ENCODE measurements at regions not wholly inside any gene's neighbourhood (a gene's known extent, or its start where the extent isn't known, plus 50 kb on each side); places are given as distances from the start of the nearest gene placed in this dataset.

- no peak for TF ChIP-seq ISL1 (CRISPR knock-in tag; IDR thresholded peaks at IDR 0.05)
- no peak for TF ChIP-seq GLIS3 (CRISPR knock-in tag; IDR thresholded peaks at IDR 0.05)
- TF ChIP-seq ZNF8 (CRISPR knock-in tag; IDR thresholded peaks at IDR 0.05), result no peak
- no peak for TF ChIP-seq CSDC2 (CRISPR knock-in tag; IDR thresholded peaks at IDR 0.05)
- no peak for TF ChIP-seq ZNF565 (CRISPR knock-in tag; conservative IDR thresholded peaks at IDR 0.05; ENCODE audit: low read depth)
- no peak for TF ChIP-seq TOX (CRISPR knock-in tag; IDR thresholded peaks at IDR 0.05; ENCODE audit: borderline replicate concordance)
- no peak for TF ChIP-seq BACH2 (CRISPR knock-in tag; IDR thresholded peaks at IDR 0.05; ENCODE audit: borderline replicate concordance)
- TF ChIP-seq ZC3H10 (CRISPR knock-in tag; IDR thresholded peaks at IDR 0.05), result no peak
- TF ChIP-seq, protein P1, sequence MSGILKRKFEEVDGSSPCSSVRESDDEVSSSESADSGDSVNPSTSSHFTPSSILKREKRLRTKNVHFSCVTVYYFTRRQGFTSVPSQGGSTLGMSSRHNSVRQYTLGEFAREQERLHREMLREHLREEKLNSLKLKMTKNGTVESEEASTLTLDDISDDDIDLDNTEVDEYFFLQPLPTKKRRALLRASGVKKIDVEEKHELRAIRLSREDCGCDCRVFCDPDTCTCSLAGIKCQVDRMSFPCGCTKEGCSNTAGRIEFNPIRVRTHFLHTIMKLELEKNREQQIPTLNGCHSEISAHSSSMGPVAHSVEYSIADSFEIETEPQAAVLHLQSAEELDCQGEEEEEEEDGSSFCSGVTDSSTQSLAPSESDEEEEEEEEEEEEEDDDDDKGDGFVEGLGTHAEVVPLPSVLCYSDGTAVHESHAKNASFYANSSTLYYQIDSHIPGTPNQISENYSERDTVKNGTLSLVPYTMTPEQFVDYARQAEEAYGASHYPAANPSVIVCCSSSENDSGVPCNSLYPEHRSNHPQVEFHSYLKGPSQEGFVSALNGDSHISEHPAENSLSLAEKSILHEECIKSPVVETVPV (CRISPR knock-in tag; IDR thresholded peaks at IDR 0.05), result no peak
- TF ChIP-seq PATZ1 (CRISPR knock-in tag; IDR thresholded peaks at IDR 0.05; ENCODE audit: borderline replicate concordance), result no peak
- no peak for TF ChIP-seq CREB5 (CRISPR knock-in tag; IDR thresholded peaks at IDR 0.05; ENCODE audit: low read depth)
- TF ChIP-seq ZFP30 (CRISPR knock-in tag; IDR thresholded peaks at IDR 0.05), result no peak
- TF ChIP-seq TCF4 (CRISPR knock-in tag; IDR thresholded peaks at IDR 0.05; ENCODE audit: borderline replicate concordance), result no peak
- ATAC-seq, result no peak
Measured at GRCh38 chr2:67808112-67808511, 254.7 kb downstream of the C1D start.

- ATAC-seq, result no peak
- TF ChIP-seq ZNF70 (CRISPR knock-in tag; IDR thresholded peaks at IDR 0.05), result no peak
Measured at GRCh38 chr2:67812682-67813081, 250.1 kb downstream of the C1D start.

DNA sequence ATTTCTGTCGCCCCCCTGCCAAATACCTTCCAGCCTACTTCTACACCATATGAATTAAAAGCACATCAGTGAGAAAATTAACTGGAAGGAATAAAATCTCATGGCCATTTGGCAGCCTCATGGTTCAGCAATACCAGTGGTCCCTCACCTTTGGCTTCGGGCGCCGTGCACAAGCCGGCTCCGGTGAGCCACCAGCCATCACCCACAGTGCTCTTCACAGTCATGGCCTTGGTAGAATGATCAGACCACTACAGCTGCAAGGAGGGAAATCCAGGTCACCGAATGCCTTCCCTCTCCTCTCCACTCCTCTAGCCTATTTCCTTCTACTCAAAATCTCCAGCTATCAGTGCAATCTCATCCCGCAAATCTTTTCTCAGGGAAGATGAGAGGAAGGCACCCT lies 239.1 kb downstream of the C1D start:
- no peak for ATAC-seq
- TF ChIP-seq OSR1 (CRISPR knock-in tag; IDR thresholded peaks at IDR 0.05) (no peak), ESRRG (CRISPR knock-in tag; IDR thresholded peaks at IDR 0.05) (no peak), ZC3H10 (CRISPR knock-in tag; IDR thresholded peaks at IDR 0.05) (no peak), CSDC2 (CRISPR knock-in tag; IDR thresholded peaks at IDR 0.05) (no peak), POU6F1 (CRISPR knock-in tag; IDR thresholded peaks at IDR 0.05; ENCODE audit: borderline replicate concordance, low read depth) (no peak), CREB5 (CRISPR knock-in tag; IDR thresholded peaks at IDR 0.05; ENCODE audit: low read depth) (no peak)

- no peak for ATAC-seq
- no peak for TF ChIP-seq ZNF565 (CRISPR knock-in tag; conservative IDR thresholded peaks at IDR 0.05; ENCODE audit: low read depth)
Measured at GRCh38 chr2:67824186-67824585, 238.6 kb downstream of the C1D start.

- TF ChIP-seq ESRRG (CRISPR knock-in tag; IDR thresholded peaks at IDR 0.05), result no peak
- ATAC-seq, result 0 out of 3 replicates have a peak, but pooled peaks have one; percentile 21
Measured at GRCh38 chr2:67825476-67825875, 237.3 kb downstream of the C1D start.

GRCh38 chr2:67828066-67828465 lies 234.7 kb downstream of the C1D start:
- TF ChIP-seq BACH2 (CRISPR knock-in tag; IDR thresholded peaks at IDR 0.05; ENCODE audit: borderline replicate concordance) (no peak), CREB5 (CRISPR knock-in tag; IDR thresholded peaks at IDR 0.05; ENCODE audit: low read depth) (no peak), ESRRG (CRISPR knock-in tag; IDR thresholded peaks at IDR 0.05) (no peak), ARNTL (CRISPR knock-in tag; IDR thresholded peaks at IDR 0.05; ENCODE audit: borderline replicate concordance, low read depth) (no peak), ZNF8 (CRISPR knock-in tag; IDR thresholded peaks at IDR 0.05) (no peak), RARB (CRISPR knock-in tag; IDR thresholded peaks at IDR 0.05) (no peak), TSHZ2 (CRISPR knock-in tag; IDR thresholded peaks at IDR 0.05) (no peak), PPARA (CRISPR knock-in tag; IDR thresholded peaks at IDR 0.05; ENCODE audit: borderline replicate concordance) (no peak), SNAI2 (CRISPR knock-in tag; IDR thresholded peaks at IDR 0.05) (no peak), TOX (CRISPR knock-in tag; IDR thresholded peaks at IDR 0.05; ENCODE audit: borderline replicate concordance) (no peak)
- no peak for ATAC-seq
